CD14-positive monocyte (primary cell): ENCODE measurements at regions not wholly inside any gene's neighbourhood (a gene's known extent, or its start where the extent isn't known, plus 50 kb on each side); places are given as distances from the start of the nearest gene placed in this dataset.

Source experiments
- DNase-seq, 3 donors: peaks; one replicate each; pipeline ENCODE4 v3.0.0-alpha.2; 2011 to 2022
- H2AFZ ChIP-seq: 2 replicates; pipeline ENCODE4 v1.6.0; 2012; ENCODE audit warnings: mild to moderate bottlenecking, low read depth, low read length, inconsistent platforms; ENCODE audit not compliant: insufficient read depth, poor library complexity, severe bottlenecking
- H3K27ac ChIP-seq, 2 donors: 1 replicate in 1 of 2; 2 replicates in 1 of 2; pipeline ENCODE4 v1.5.1; 2012 to 2013; ENCODE audit warnings: low read length in 2 of 2, control low read depth in 1 of 2, inconsistent platforms in 1 of 2, low read depth in 1 of 2, mild to moderate bottlenecking in 1 of 2
- H3K27me3 ChIP-seq, 2 donors: one replicate each; pipeline versions ENCODE4 v1.6.0 to v1.6.1; 2011 to 2013; ENCODE audit warnings: low read length in 2 of 2; ENCODE audit not compliant: control insufficient read depth in 2 of 2, insufficient read depth in 2 of 2
- H3K36me3 ChIP-seq, 2 donors: replicated peaks in 1 of 2; 1 replicate in 1 of 2; 2 replicates in 1 of 2; pipeline versions ENCODE4 v1.5.1 to v1.6.1; 2012 to 2013; ENCODE audit warnings: low read length in 2 of 2, control low read depth in 1 of 2, inconsistent platforms in 1 of 2, mild to moderate bottlenecking in 1 of 2; ENCODE audit not compliant: insufficient read depth in 2 of 2, control insufficient read depth in 1 of 2
- H3K4me1 ChIP-seq, 2 donors: 1 replicate in 1 of 2; 2 replicates in 1 of 2; pipeline versions ENCODE4 v1.5.1 to v1.6.1; 2012 to 2013; ENCODE audit warnings: low read length in 2 of 2, control low read depth in 1 of 2, inconsistent platforms in 1 of 2, mild to moderate bottlenecking in 1 of 2, moderate library complexity in 1 of 2; ENCODE audit not compliant: insufficient read depth in 2 of 2, control insufficient read depth in 1 of 2
- H3K4me2 ChIP-seq: replicated peaks from 2 replicates; pipeline ENCODE3; 2012; ENCODE audit warnings: low read length, moderate library complexity, mild to moderate bottlenecking; ENCODE audit not compliant: poor library complexity, severe bottlenecking; ENCODE audit errors: extremely low read depth
- H3K4me3 ChIP-seq, 3 experiments: fragments of 200-600 bp in 1 of 3; sonication (generic) in 1 of 3; replicated peaks in 1 of 3; 1 replicate in 2 of 3; 2 replicates in 1 of 3; pipeline ENCODE4 v1.5.1; 2011 to 2013; ENCODE audit warnings: low read length in 3 of 3, mild to moderate bottlenecking in 3 of 3, control low read depth in 2 of 3, low read depth in 2 of 3, inconsistent platforms in 1 of 3, moderate library complexity in 1 of 3
- H3K79me2 ChIP-seq: 2 replicates; pipeline ENCODE4 v1.6.0; 2012; ENCODE audit warnings: mild to moderate bottlenecking, control low read depth, inconsistent platforms, low read length, moderate library complexity; ENCODE audit not compliant: insufficient read depth
- H3K9ac ChIP-seq: 2 replicates; pipeline ENCODE4 v1.6.0; 2017; ENCODE audit warnings: low read length, mild to moderate bottlenecking; ENCODE audit not compliant: insufficient read depth, poor library complexity, severe bottlenecking
- H3K9me3 ChIP-seq, 2 donors: replicated peaks in 1 of 2; 1 replicate in 1 of 2; 2 replicates in 1 of 2; pipeline versions ENCODE4 v1.5.1 to v1.6.1; 2012 to 2013; ENCODE audit warnings: low read length in 2 of 2, control low read depth in 1 of 2; ENCODE audit not compliant: control insufficient read depth in 1 of 2, insufficient read depth in 1 of 2
- H4K20me1 ChIP-seq: 2 replicates; pipeline ENCODE4 v1.6.0; 2012; ENCODE audit warnings: mild to moderate bottlenecking, low read length, control low read depth, moderate library complexity; ENCODE audit not compliant: insufficient read depth
- H3K27ac Mint-ChIP-seq, 7 donors: one replicate each; pipeline ENCODE4 v1.8.0; 2020; ENCODE audit warnings: mild to moderate bottlenecking in 7 of 7, mixed read lengths in 7 of 7, moderate library complexity in 6 of 7, inconsistent platforms in 2 of 7
- H3K27me3 Mint-ChIP-seq, 3 donors: one replicate each; pipeline ENCODE4 v1.8.0; 2021 to 2022; ENCODE audit warnings: low read depth in 3 of 3, mild to moderate bottlenecking in 3 of 3, mixed read lengths in 3 of 3, moderate library complexity in 3 of 3, inconsistent platforms in 1 of 3
- H3K36me3 Mint-ChIP-seq, 2 donors: one replicate each; pipeline ENCODE4 v1.8.0; 2020; ENCODE audit warnings: mixed read lengths in 2 of 2, inconsistent platforms in 1 of 2, mild to moderate bottlenecking in 1 of 2
- H3K4me1 Mint-ChIP-seq: one replicate; pipeline ENCODE4 v1.8.0; 2020; ENCODE audit warnings: mild to moderate bottlenecking, mixed read lengths
- H3K4me3 Mint-ChIP-seq, 2 donors: one replicate each; pipeline ENCODE4 v1.8.0; 2020; ENCODE audit warnings: mild to moderate bottlenecking in 2 of 2, mixed read lengths in 2 of 2, moderate library complexity in 1 of 2
- H3K9me3 Mint-ChIP-seq, 7 donors: one replicate each; pipeline ENCODE4 v1.8.0; 2020 to 2022; ENCODE audit warnings: mixed read lengths in 7 of 7, mild to moderate bottlenecking in 6 of 7, moderate library complexity in 6 of 7, inconsistent platforms in 2 of 7
- WGBS: methylation state at CpG from one replicate; pipeline ENCODE4 v1.1.5; 2013; ENCODE audit warnings: missing lambda C conversion rate; ENCODE audit not compliant: insufficient coverage; 5-methylcytosine and 5-hydroxymethylcytosine counted together
- intact Hi-C, 2 donors: fragments of 100-400 bp; cut with micrococcal nuclease; formaldehyde crosslinking; loops; one replicate each; pipeline versions ENCODE4 v1.15.0 to v1.15.1; 2023
- TF ChIP-seq, protein P1 (sequence below): fragments of 200-600 bp; IDR thresholded peaks from one replicate; pipeline ENCODE4 v1.8.0; 2022; ENCODE audit warnings: antibody characterized with exemption, mild to moderate bottlenecking

DNA sequence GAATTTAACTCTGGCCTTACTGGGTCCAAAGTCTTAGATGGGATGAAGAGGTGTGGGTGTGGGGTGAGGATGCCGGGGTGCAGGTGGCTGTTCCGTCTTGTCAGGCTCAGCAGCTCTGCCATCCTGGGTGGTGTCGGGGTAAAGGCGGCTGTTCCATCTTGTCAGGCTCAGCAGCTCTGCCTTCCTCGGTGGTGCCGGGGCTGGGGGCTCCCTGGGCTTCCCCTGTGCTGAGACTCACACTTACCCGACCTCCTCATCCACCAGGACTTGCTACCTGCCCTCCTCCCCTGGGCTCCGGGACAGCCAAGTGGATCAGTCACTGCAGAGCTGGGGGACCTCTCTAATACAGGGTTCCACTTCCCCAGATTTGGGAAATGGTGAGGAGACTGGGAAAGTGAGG, 244.3 kb upstream of the SHH start:
- H3K9me3 ChIP-seq = peaks cover 13 to 14% of the 10 kb centered on the region in 2 donors
- H3K9me3 Mint-ChIP-seq = peaks cover 5 to 17% (median 12%) of the 10 kb centered on the region in 7 donors
- H3K36me3 ChIP-seq = no peaks in the 10 kb centered on the region
- TF ChIP-seq, protein P1, sequence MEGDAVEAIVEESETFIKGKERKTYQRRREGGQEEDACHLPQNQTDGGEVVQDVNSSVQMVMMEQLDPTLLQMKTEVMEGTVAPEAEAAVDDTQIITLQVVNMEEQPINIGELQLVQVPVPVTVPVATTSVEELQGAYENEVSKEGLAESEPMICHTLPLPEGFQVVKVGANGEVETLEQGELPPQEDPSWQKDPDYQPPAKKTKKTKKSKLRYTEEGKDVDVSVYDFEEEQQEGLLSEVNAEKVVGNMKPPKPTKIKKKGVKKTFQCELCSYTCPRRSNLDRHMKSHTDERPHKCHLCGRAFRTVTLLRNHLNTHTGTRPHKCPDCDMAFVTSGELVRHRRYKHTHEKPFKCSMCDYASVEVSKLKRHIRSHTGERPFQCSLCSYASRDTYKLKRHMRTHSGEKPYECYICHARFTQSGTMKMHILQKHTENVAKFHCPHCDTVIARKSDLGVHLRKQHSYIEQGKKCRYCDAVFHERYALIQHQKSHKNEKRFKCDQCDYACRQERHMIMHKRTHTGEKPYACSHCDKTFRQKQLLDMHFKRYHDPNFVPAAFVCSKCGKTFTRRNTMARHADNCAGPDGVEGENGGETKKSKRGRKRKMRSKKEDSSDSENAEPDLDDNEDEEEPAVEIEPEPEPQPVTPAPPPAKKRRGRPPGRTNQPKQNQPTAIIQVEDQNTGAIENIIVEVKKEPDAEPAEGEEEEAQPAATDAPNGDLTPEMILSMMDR = no peak
- H3K27me3 ChIP-seq = no peaks in the 10 kb centered on the region
- H3K9ac ChIP-seq = no peak overlapping the region
- no peaks in the 10 kb centered on the region for H3K4me1 ChIP-seq
- no peaks in the 10 kb centered on the region for H4K20me1 ChIP-seq
- H2AFZ ChIP-seq = no peak overlapping the region
- H3K36me3 Mint-ChIP-seq = no peaks in the 10 kb centered on the region
- intact Hi-C loops = no loop called here
- no peak overlapping the region for H3K4me3 Mint-ChIP-seq
- H3K4me1 Mint-ChIP-seq = no peaks in the 10 kb centered on the region
- no peak overlapping the region for H3K27ac ChIP-seq
- 100% methylated on average over 1 of the region's 8 CpGs for WGBS
- H3K4me2 ChIP-seq = no peak overlapping the region
- no peak overlapping the region for H3K27ac Mint-ChIP-seq
- no peaks in the 10 kb centered on the region for H3K79me2 ChIP-seq
- no peak overlapping the region for H3K4me3 ChIP-seq
- DNase-seq = no peak
- H3K27me3 Mint-ChIP-seq = peaks cover 0 to 5% (median 3%) of the 10 kb centered on the region in 3 donors

- H3K27me3 Mint-ChIP-seq = peaks cover 0 to 5% (median 3%) of the 10 kb centered on the region in 3 donors
- H3K36me3 ChIP-seq = no peaks in the 10 kb centered on the region
- peaks cover 0 to 10% (median 6%) of the 10 kb centered on the region in 7 donors for H3K9me3 Mint-ChIP-seq
- H3K9ac ChIP-seq = no peak overlapping the region
- 68% methylated on average over 4 of the region's 10 CpGs for WGBS
- no peak for DNase-seq
- H3K4me3 ChIP-seq = no peak overlapping the region
- no peak overlapping the region for H3K4me3 Mint-ChIP-seq
- no peaks in the 10 kb centered on the region for H4K20me1 ChIP-seq
- no peaks in the 10 kb centered on the region for H3K36me3 Mint-ChIP-seq
- H3K4me1 Mint-ChIP-seq = no peaks in the 10 kb centered on the region
- TF ChIP-seq, protein P1 = no peak
- H3K4me2 ChIP-seq = no peak overlapping the region
- intact Hi-C loops = no loop called here
- H3K9me3 ChIP-seq = peaks cover under 1 to 1% of the 10 kb centered on the region in 2 donors
- H3K27me3 ChIP-seq = no peaks in the 10 kb centered on the region
- no peaks in the 10 kb centered on the region for H3K79me2 ChIP-seq
- no peaks in the 10 kb centered on the region for H3K4me1 ChIP-seq
- H3K27ac Mint-ChIP-seq = no peak overlapping the region
- no peak overlapping the region for H3K27ac ChIP-seq
- H2AFZ ChIP-seq = no peak overlapping the region
Measured at GRCh38 chr7:156055206-156055822, 243.1 kb upstream of the SHH start.
